H1 (cell line): ENCODE measurements at regions not wholly inside any gene's neighbourhood (a gene's known extent, or its start where the extent isn't known, plus 50 kb on each side); places are given as distances from the start of the nearest gene placed in this dataset.
A peak's percentile ranks its signal among the peaks of the same experiment; 100 is the strongest.

Experiments
- CTCF ChIA-PET: fragments of 300-600 bp; sonication (Branson Sonifier 250); formaldehyde crosslinking; loops from one replicate; lab custom pipeline; 2021; ENCODE audit not compliant: partially characterized antibody; lab: Charles Lee
- POLR2A ChIA-PET: fragments of 300-600 bp; sonication (Branson Sonifier 250); formaldehyde crosslinking; loops from one replicate; lab custom pipeline; 2021; ENCODE audit warnings: inconsistent platforms; ENCODE audit not compliant: partially characterized antibody; lab: Charles Lee
- DNase-seq, 2 experiments: peaks; one replicate each; pipeline versions ENCODE4 v3.0.0 to v3.0.0-alpha.2; 2010 to 2022; ENCODE audit warnings: low spot score in 2 of 2, low read depth in 1 of 2, mixed read lengths in 1 of 2
- FAIRE-seq: peaks from 2 replicates; lab custom pipeline; 2011; peaks lifted over from hg19 to GRCh38; lab: Jason Lieb, UNC
- H2AFZ ChIP-seq: 2 replicates; pipeline ENCODE4 v1.8.1; 2012; ENCODE audit warnings: low read length, inconsistent platforms
- H2AK5ac ChIP-seq: 2 replicates; pipeline ENCODE4 v1.6.1; 2013; ENCODE audit warnings: low read depth, low read length
- H2BK120ac ChIP-seq: replicated peaks from 2 replicates; pipeline ENCODE3; 2013; ENCODE audit warnings: low read depth, low read length, inconsistent platforms
- H2BK12ac ChIP-seq: 2 replicates; pipeline ENCODE4 v1.6.1; 2013; ENCODE audit warnings: low read depth, low read length
- H2BK15ac ChIP-seq: 2 replicates; pipeline ENCODE4 v1.6.1; 2013; ENCODE audit warnings: low read length
- H2BK20ac ChIP-seq: 2 replicates; pipeline ENCODE4 v1.6.1; 2013; ENCODE audit warnings: low read length
- H2BK5ac ChIP-seq: 2 replicates; pipeline ENCODE4 v1.6.1; 2013; ENCODE audit warnings: low read depth, low read length
- H3K14ac ChIP-seq: 2 replicates; pipeline ENCODE4 v1.6.1; 2013; ENCODE audit warnings: inconsistent platforms; ENCODE audit not compliant: insufficient read length
- H3K18ac ChIP-seq: 2 replicates; pipeline ENCODE4 v1.6.1; 2013; ENCODE audit warnings: low read length; ENCODE audit errors: extremely low read depth
- H3K23ac ChIP-seq: 2 replicates; pipeline ENCODE4 v1.6.1; 2013; ENCODE audit warnings: inconsistent platforms; ENCODE audit not compliant: insufficient read length
- H3K23me2 ChIP-seq: 2 replicates; pipeline ENCODE4 v1.6.1; 2013; ENCODE audit warnings: low read depth, low read length
- H3K27ac ChIP-seq: 2 replicates; pipeline ENCODE4 v1.6.1; 2011; ENCODE audit warnings: low read depth, low read length, inconsistent platforms
- H3K27me3 ChIP-seq, 4 experiments: replicated peaks in 1 of 4; 1 replicate in 1 of 4; 2 replicates in 3 of 4; pipeline versions ENCODE4 v1.6.1 to v1.8.1; 2011 to 2013; ENCODE audit warnings: low read length in 3 of 4, mild to moderate bottlenecking in 3 of 4, inconsistent platforms in 2 of 4, mixed read lengths in 2 of 4, moderate library complexity in 1 of 4; ENCODE audit not compliant: control insufficient read depth in 3 of 4, insufficient read depth in 3 of 4; ENCODE audit errors: extremely low read depth in 1 of 4
- H3K36me3 ChIP-seq, 4 experiments: 2 replicates each; pipeline versions ENCODE4 v1.6.1 to v1.8.1; 2011 to 2013; ENCODE audit warnings: mild to moderate bottlenecking in 4 of 4, low read length in 3 of 4, moderate library complexity in 2 of 4, control low read depth in 1 of 4, inconsistent platforms in 1 of 4; ENCODE audit not compliant: insufficient read depth in 4 of 4, control insufficient read depth in 2 of 4
- H3K4ac ChIP-seq: replicated peaks from 2 replicates; pipeline ENCODE3; 2013; ENCODE audit warnings: low read length, low read depth, mixed read lengths, inconsistent platforms; ENCODE audit not compliant: insufficient read length
- H3K4me1 ChIP-seq, 4 experiments: replicated peaks in 1 of 4; 1 replicate in 1 of 4; 2 replicates in 3 of 4; pipeline versions ENCODE4 v1.6.1 to v1.8.1; 2011 to 2013; ENCODE audit warnings: low read length in 3 of 4, inconsistent platforms in 2 of 4, mixed read lengths in 1 of 4; ENCODE audit not compliant: insufficient read depth in 4 of 4, control insufficient read depth in 3 of 4
- H3K4me2 ChIP-seq, 2 experiments: 2 replicates each; pipeline versions ENCODE4 v1.6.1 to v1.8.1; 2011 to 2013; ENCODE audit warnings: low read depth in 2 of 2, low read length in 2 of 2, control low read depth in 1 of 2, inconsistent platforms in 1 of 2, mild to moderate bottlenecking in 1 of 2; ENCODE audit not compliant: insufficient read depth in 1 of 2
- H3K4me3 ChIP-seq, 4 experiments: fragments of 200-600, 300-600 bp in 1 of 4; sonication (generic), shearing (Covaris generic), sonication (Bioruptor Twin) in 1 of 4; 2 replicates each; pipeline versions ENCODE4 v1.5.1 to v1.8.1; 2011 to 2016; ENCODE audit warnings: low read length in 4 of 4, low read depth in 3 of 4, control low read depth in 2 of 4, inconsistent platforms in 2 of 4, mild to moderate bottlenecking in 2 of 4, mixed read lengths in 1 of 4, moderate library complexity in 1 of 4; ENCODE audit not compliant: insufficient read depth in 2 of 4; ENCODE audit errors: extremely low read depth in 1 of 4
- H3K56ac ChIP-seq: replicated peaks from 2 replicates; pipeline ENCODE3; 2013; ENCODE audit warnings: low read depth, mild to moderate bottlenecking, mixed read lengths, low read length, inconsistent platforms; ENCODE audit not compliant: insufficient read length
- H3K79me1 ChIP-seq: 2 replicates; pipeline ENCODE4 v1.6.1; 2013; ENCODE audit warnings: low read depth, low read length, control low read depth
- H3K79me2 ChIP-seq, 2 experiments: 2 replicates each; pipeline versions ENCODE4 v1.6.1 to v1.8.1; 2012 to 2013; ENCODE audit warnings: low read length in 2 of 2, mild to moderate bottlenecking in 2 of 2, inconsistent platforms in 1 of 2; ENCODE audit not compliant: insufficient read depth in 2 of 2, control insufficient read depth in 1 of 2
- H3K9ac ChIP-seq, 4 experiments: replicated peaks in 1 of 4; 1 replicate in 1 of 4; 2 replicates in 3 of 4; pipeline versions ENCODE4 v1.6.1 to v1.8.1; 2011 to 2013; ENCODE audit warnings: low read depth in 3 of 4, low read length in 3 of 4, control low read depth in 2 of 4, mild to moderate bottlenecking in 2 of 4, moderate library complexity in 2 of 4, inconsistent platforms in 1 of 4; ENCODE audit errors: extremely low read depth in 1 of 4
- H3K9me3 ChIP-seq, 2 experiments: 2 replicates each; pipeline versions ENCODE4 v1.6.1 to v1.8.1; 2012 to 2013; ENCODE audit warnings: mild to moderate bottlenecking in 2 of 2, moderate library complexity in 2 of 2, control low read depth in 1 of 2, inconsistent platforms in 1 of 2, low read depth in 1 of 2, low read length in 1 of 2, mixed read lengths in 1 of 2; ENCODE audit not compliant: insufficient read depth in 2 of 2
- H4K20me1 ChIP-seq, 2 experiments: replicated peaks in 1 of 2; 2 replicates each; pipeline versions ENCODE3 to v1.8.1; 2011 to 2013; ENCODE audit warnings: inconsistent platforms in 2 of 2, low read length in 2 of 2, mild to moderate bottlenecking in 1 of 2; ENCODE audit not compliant: insufficient read depth in 2 of 2, control insufficient read depth in 1 of 2
- H4K5ac ChIP-seq: 2 replicates; pipeline ENCODE4 v1.6.1; 2013; ENCODE audit warnings: low read length, low read depth, mixed read lengths, inconsistent platforms; ENCODE audit not compliant: insufficient read length
- H4K8ac ChIP-seq: 2 replicates; pipeline ENCODE4 v1.8.0; 2013; ENCODE audit warnings: mild to moderate bottlenecking, moderate library complexity, low read length, inconsistent platforms; ENCODE audit not compliant: insufficient read depth; ENCODE audit errors: extremely low read depth
- H4K91ac ChIP-seq: replicated peaks from 2 replicates; pipeline ENCODE3; 2013; ENCODE audit warnings: low read length, mixed read lengths, inconsistent platforms; ENCODE audit not compliant: insufficient read length
- ASH2L ChIP-seq: fragments of 200-600, 300-600 bp; sonication (generic); IDR thresholded peaks from one replicate; pipeline ENCODE4 v1.7.1; 2017; ENCODE audit warnings: low read length
- BACH1 ChIP-seq: IDR thresholded peaks from 2 replicates; pipeline ENCODE4 v1.6.1; 2012; ENCODE audit warnings: low read length, improper control_type of control experiment
- HDAC2 ChIP-seq, 2 experiments: fragments of 300-600 bp in 1 of 2; sonication (generic) in 1 of 2; IDR thresholded peaks; 2 replicates each; pipeline ENCODE4 v1.6.1; 2011 to 2012; ENCODE audit warnings: low read depth in 2 of 2, low read length in 2 of 2, mild to moderate bottlenecking in 2 of 2, moderate library complexity in 2 of 2, borderline replicate concordance in 1 of 2, inconsistent platforms in 1 of 2
- RAD21 ChIP-seq, 2 experiments: IDR thresholded peaks in 1 of 2; conservative IDR thresholded peaks in 1 of 2; 2 replicates each; pipeline ENCODE4 v1.6.1; 2011; ENCODE audit warnings: low read depth in 2 of 2, low read length in 2 of 2, improper control_type of control experiment in 1 of 2, inconsistent platforms in 1 of 2, mild to moderate bottlenecking in 1 of 2, moderate library complexity in 1 of 2
- RXRA ChIP-seq: IDR thresholded peaks from 2 replicates; pipeline ENCODE4 v1.6.1; 2011; ENCODE audit warnings: low read depth, mild to moderate bottlenecking, low read length, moderate library complexity; ENCODE audit not compliant: insufficient read depth
- SAP30 ChIP-seq: fragments of 300-600 bp; sonication (generic); IDR thresholded peaks from 2 replicates; pipeline ENCODE4 v1.7.1; 2012; ENCODE audit warnings: low read length, moderate library complexity, mild to moderate bottlenecking, inconsistent platforms; ENCODE audit not compliant: insufficient read depth, insufficient replicate concordance
- SIX5 ChIP-seq: IDR thresholded peaks from 2 replicates; pipeline ENCODE4 v1.6.1; 2011; ENCODE audit warnings: mild to moderate bottlenecking, low read depth, low read length
- SP2 ChIP-seq: IDR thresholded peaks from 2 replicates; pipeline ENCODE4 v1.6.1; 2012; ENCODE audit warnings: mild to moderate bottlenecking, low read length, inconsistent platforms
- TAF7 ChIP-seq: optimal IDR thresholded peaks from 2 replicates; pipeline ENCODE3; 2011; ENCODE audit warnings: low read depth, mild to moderate bottlenecking, inconsistent platforms, low read length, moderate library complexity, borderline replicate concordance
- TCF12 ChIP-seq: IDR thresholded peaks from 2 replicates; pipeline ENCODE4 v1.6.1; 2011; ENCODE audit warnings: low read depth, mild to moderate bottlenecking, low read length
- WGBS, 2 experiments: shearing (Covaris generic) in 1 of 2; methylation state at CpG; one replicate each; pipeline versions ENCODE4 v1.1.6 to v1.1.7; 2013 to 2015; ENCODE audit warnings: low lambda C conversion rate in 2 of 2, mixed read lengths in 2 of 2, inconsistent platforms in 1 of 2, low coverage in 1 of 2, missing lambda C conversion rate in 1 of 2; ENCODE audit not compliant: insufficient replicate concordance in 2 of 2, insufficient coverage in 1 of 2, insufficient read length in 1 of 2; ENCODE audit errors: extremely low coverage in 1 of 2, missing lambda C conversion rate in 1 of 2; 5-methylcytosine and 5-hydroxymethylcytosine counted together
- TF ChIP-seq, protein P1 (sequence below): IDR thresholded peaks from 2 replicates; pipeline ENCODE4 v1.6.1; 2012; ENCODE audit warnings: low read length, inconsistent platforms

- Histone ChIP-seq H3K4me1 (peaks cover 2 to 16% (median 12%) of the 10 kb centered on the region in 4 experiments; a peak in 4 of 7 replicates), H3K79me2 (no peaks in the 10 kb centered on the region), H2AK5ac (no peak overlapping the region), H3K4me2 (peak overlapping the region; percentile 47 to 59), H3K14ac (no peak overlapping the region), H3K4ac (no peak overlapping the region), H3K23me2 (peaks cover 1% of the 10 kb centered on the region; the same call in 1 of the 2 replicates), H3K56ac (no peak overlapping the region), H3K18ac (0 out of 2 replicates have a peak overlapping the region, but pooled peaks have one; percentile 60), H4K91ac (no peak overlapping the region), H4K5ac (no peak overlapping the region), H3K27me3 (no peaks in the 10 kb centered on the region), H3K23ac (no peak overlapping the region), H3K9ac (no peak overlapping the region), H2AFZ (no peak overlapping the region), H4K8ac (no peak overlapping the region), H2BK5ac (peak overlapping the region; percentile 97), H2BK12ac (no peak overlapping the region; the same call in 1 of the 2 replicates), H2BK15ac (no peak overlapping the region), H2BK120ac (peak overlapping the region; percentile 50), H3K79me1 (no peaks in the 10 kb centered on the region), H3K4me3 (peak overlapping the region in 1 of 4 experiments; percentile 23; a peak in 1 of 8 replicates), H3K36me3 (peaks cover 0 to 12% (median 1%) of the 10 kb centered on the region in 4 experiments; a peak in 3 of 8 replicates), H3K27ac (peak overlapping the region; percentile 83), H4K20me1 (no peaks in the 10 kb centered on the region), H3K9me3 (peaks cover 12 to 15% of the 10 kb centered on the region in 2 experiments), H2BK20ac (no peak overlapping the region)
- WGBS, 2 experiments: 13% methylated on average over 3 of the region's 3 CpGs; no CpG with 5 or more reads in 1 of the 2 experiments
- FAIRE-seq (peak; percentile 94), DNase-seq (peak in 1 of 2 experiments; percentile 61)
- ChIA-PET POLR2A (no interaction called here), CTCF (interaction anchor here (1.1 to 2.8 kb wide), 12 partner anchors 8 to 426 kb away, joined by 3 to 9 read pairs (median 5); no protein-coding TSS in a partner anchor)
- TF ChIP-seq ASH2L (no peak), TCF12 (peak; percentile 14; the same call in 1 of the 2 replicates), RAD21 (IDR thresholded peaks at IDR 0.05 in 1 of 2, conservative IDR thresholded peaks at IDR 0.05 in 1 of 2; ENCODE audit: low read depth in 2 of 2, low read length in 2 of 2) (peak; percentile 26 to 38), SIX5 (no peak), SP2 (no peak), RXRA (no peak), BACH1 (no peak), HDAC2 (IDR thresholded peaks at IDR 0.05; ENCODE audit: borderline replicate concordance in 1 of 2, low read depth in 2 of 2, low read length in 2 of 2) (0 out of 4 replicates have a peak, but pooled peaks of 1 of the 2 experiments have one; percentile 11), TAF7 (no peak), SAP30 (no peak)
- TF ChIP-seq, protein P1, sequence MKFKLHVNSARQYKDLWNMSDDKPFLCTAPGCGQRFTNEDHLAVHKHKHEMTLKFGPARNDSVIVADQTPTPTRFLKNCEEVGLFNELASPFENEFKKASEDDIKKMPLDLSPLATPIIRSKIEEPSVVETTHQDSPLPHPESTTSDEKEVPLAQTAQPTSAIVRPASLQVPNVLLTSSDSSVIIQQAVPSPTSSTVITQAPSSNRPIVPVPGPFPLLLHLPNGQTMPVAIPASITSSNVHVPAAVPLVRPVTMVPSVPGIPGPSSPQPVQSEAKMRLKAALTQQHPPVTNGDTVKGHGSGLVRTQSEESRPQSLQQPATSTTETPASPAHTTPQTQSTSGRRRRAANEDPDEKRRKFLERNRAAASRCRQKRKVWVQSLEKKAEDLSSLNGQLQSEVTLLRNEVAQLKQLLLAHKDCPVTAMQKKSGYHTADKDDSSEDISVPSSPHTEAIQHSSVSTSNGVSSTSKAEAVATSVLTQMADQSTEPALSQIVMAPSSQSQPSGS: no peak
These were observed 224.6 kb upstream of the ISX start for GRCh38 chr22:34841331-34841771.
